HepG2 (cell line): ENCODE measurements at regions not wholly inside any gene's neighbourhood (a gene's known extent, or its start where the extent isn't known, plus 50 kb on each side); places are given as distances from the start of the nearest gene placed in this dataset.
A peak's percentile ranks its signal among the peaks of the same experiment; 100 is the strongest.

Source experiments
- ARID2 ChIP-seq: sonication (generic); formaldehyde crosslinking; IDR thresholded peaks from 2 replicates; pipeline ENCODE4 v1.8.1; 2022; ENCODE audit warnings: mild to moderate bottlenecking, missing genetic modification reagents, borderline replicate concordance
- DBP ChIP-seq: sonication (generic); formaldehyde crosslinking; IDR thresholded peaks from 2 replicates; pipeline ENCODE4 v1.4.0; 2020; ENCODE audit warnings: missing genetic modification reagents; ENCODE audit errors: not compliant biosample characterization
- FOSL2 ChIP-seq: sonication (generic); formaldehyde crosslinking; IDR thresholded peaks from 2 replicates; pipeline ENCODE4 v1.4.0; 2020; ENCODE audit warnings: missing genetic modification reagents
- HNF4A ChIP-seq: sonication (generic); formaldehyde crosslinking; IDR thresholded peaks from 2 replicates; pipeline ENCODE4 v1.4.0; 2020; ENCODE audit warnings: missing genetic modification reagents
- HNF4G ChIP-seq, 2 experiments: sonication (generic) in 1 of 2; formaldehyde crosslinking in 1 of 2; IDR thresholded peaks; 2 replicates each; pipeline versions ENCODE4 v1.4.0 to v1.6.1; 2011 to 2020; ENCODE audit warnings: borderline replicate concordance in 2 of 2, low read depth in 2 of 2, mild to moderate bottlenecking in 2 of 2, low read length in 1 of 2, missing genetic modification reagents in 1 of 2, moderate library complexity in 1 of 2
- KDM1A ChIP-seq: IDR thresholded peaks from 2 replicates; pipeline ENCODE4 v1.6.1; 2016; ENCODE audit warnings: missing compliant biosample characterization
- MYNN ChIP-seq: sonication (generic); formaldehyde crosslinking; IDR thresholded peaks from 2 replicates; pipeline ENCODE4 v1.4.0; 2020; ENCODE audit warnings: mild to moderate bottlenecking, low read depth, missing genetic modification reagents
- SKI ChIP-seq: fragments of 450-650 bp; IDR thresholded peaks from one replicate; pipeline ENCODE4 v1.6.1; 2018; ENCODE audit warnings: mild to moderate bottlenecking; ENCODE audit not compliant: partially characterized antibody
- SOX5 ChIP-seq: IDR thresholded peaks from 2 replicates; pipeline ENCODE4 v1.6.1; 2016; ENCODE audit warnings: borderline replicate concordance
- WIZ ChIP-seq: sonication (generic); formaldehyde crosslinking; IDR thresholded peaks from 2 replicates; pipeline ENCODE4 v1.5.1; 2020; ENCODE audit warnings: mild to moderate bottlenecking, missing genetic modification reagents
- ZNF644 ChIP-seq: IDR thresholded peaks from 2 replicates; pipeline ENCODE4 v1.6.1; 2016; ENCODE audit warnings: low read depth
- ZNF737 ChIP-seq: sonication (generic); formaldehyde crosslinking; IDR thresholded peaks from 2 replicates; pipeline ENCODE4 v1.5.0; 2020; ENCODE audit warnings: missing genetic modification reagents, mild to moderate bottlenecking, borderline replicate concordance
- ZNF770 ChIP-seq: sonication (generic); formaldehyde crosslinking; IDR thresholded peaks from 2 replicates; pipeline ENCODE4 v1.5.0; 2020; ENCODE audit warnings: mild to moderate bottlenecking, missing genetic modification reagents
- TF ChIP-seq, protein P1 (sequence below): sonication (generic); formaldehyde crosslinking; IDR thresholded peaks from 2 replicates; pipeline ENCODE4 v1.4.0; 2020; ENCODE audit warnings: missing genetic modification reagents, low read depth, mild to moderate bottlenecking, borderline replicate concordance
- TF ChIP-seq, protein P2 (sequence below): IDR thresholded peaks from 2 replicates; pipeline ENCODE4 v1.4.0; 2020; ENCODE audit warnings: mild to moderate bottlenecking, missing genetic modification reagents

- TF ChIP-seq ZNF770 (no peak), SOX5 (CRISPR knock-in tag) (0 out of 2 replicates have a peak, but pooled peaks have one; percentile 12), KDM1A (CRISPR knock-in tag) (no peak), ZNF644 (no peak), MYNN (CRISPR knock-in tag) (no peak), DBP (CRISPR knock-in tag) (no peak), WIZ (CRISPR knock-in tag) (no peak), HNF4A (CRISPR knock-in tag) (peak; percentile 83), ARID2 (CRISPR knock-in tag) (no peak), HNF4G (IDR thresholded peaks at IDR 0.05; ENCODE audit: borderline replicate concordance, low read depth, low read length) (0 out of 2 replicates have a peak, but pooled peaks have one; percentile 52), HNF4G (CRISPR knock-in tag; IDR thresholded peaks at IDR 0.05; ENCODE audit: borderline replicate concordance, low read depth) (no peak), ZNF737 (CRISPR knock-in tag) (no peak), FOSL2 (peak; percentile 13; the same call in 1 of the 2 replicates), SKI (peak; percentile 88)
- TF ChIP-seq, protein P1, sequence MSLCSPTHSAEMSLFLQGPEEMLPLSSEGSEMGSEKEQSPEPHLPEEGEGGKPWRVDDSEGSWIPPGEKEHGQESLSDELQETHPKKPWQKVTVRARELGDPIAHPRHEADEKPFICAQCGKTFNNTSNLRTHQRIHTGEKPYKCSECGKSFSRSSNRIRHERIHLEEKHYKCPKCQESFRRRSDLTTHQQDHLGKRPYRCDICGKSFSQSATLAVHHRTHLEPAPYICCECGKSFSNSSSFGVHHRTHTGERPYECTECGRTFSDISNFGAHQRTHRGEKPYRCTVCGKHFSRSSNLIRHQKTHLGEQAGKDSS = no peak
- TF ChIP-seq, protein P2, sequence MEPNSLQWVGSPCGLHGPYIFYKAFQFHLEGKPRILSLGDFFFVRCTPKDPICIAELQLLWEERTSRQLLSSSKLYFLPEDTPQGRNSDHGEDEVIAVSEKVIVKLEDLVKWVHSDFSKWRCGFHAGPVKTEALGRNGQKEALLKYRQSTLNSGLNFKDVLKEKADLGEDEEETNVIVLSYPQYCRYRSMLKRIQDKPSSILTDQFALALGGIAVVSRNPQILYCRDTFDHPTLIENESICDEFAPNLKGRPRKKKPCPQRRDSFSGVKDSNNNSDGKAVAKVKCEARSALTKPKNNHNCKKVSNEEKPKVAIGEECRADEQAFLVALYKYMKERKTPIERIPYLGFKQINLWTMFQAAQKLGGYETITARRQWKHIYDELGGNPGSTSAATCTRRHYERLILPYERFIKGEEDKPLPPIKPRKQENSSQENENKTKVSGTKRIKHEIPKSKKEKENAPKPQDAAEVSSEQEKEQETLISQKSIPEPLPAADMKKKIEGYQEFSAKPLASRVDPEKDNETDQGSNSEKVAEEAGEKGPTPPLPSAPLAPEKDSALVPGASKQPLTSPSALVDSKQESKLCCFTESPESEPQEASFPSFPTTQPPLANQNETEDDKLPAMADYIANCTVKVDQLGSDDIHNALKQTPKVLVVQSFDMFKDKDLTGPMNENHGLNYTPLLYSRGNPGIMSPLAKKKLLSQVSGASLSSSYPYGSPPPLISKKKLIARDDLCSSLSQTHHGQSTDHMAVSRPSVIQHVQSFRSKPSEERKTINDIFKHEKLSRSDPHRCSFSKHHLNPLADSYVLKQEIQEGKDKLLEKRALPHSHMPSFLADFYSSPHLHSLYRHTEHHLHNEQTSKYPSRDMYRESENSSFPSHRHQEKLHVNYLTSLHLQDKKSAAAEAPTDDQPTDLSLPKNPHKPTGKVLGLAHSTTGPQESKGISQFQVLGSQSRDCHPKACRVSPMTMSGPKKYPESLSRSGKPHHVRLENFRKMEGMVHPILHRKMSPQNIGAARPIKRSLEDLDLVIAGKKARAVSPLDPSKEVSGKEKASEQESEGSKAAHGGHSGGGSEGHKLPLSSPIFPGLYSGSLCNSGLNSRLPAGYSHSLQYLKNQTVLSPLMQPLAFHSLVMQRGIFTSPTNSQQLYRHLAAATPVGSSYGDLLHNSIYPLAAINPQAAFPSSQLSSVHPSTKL (CRISPR knock-in tag) = peak; percentile 51
Measured at GRCh38 chr2:111250448-111251030, 129.8 kb downstream of the BCL2L11 start (continued).
